HCT116 (cell line): ENCODE measurements at regions not wholly inside any gene's neighbourhood (a gene's known extent, or its start where the extent isn't known, plus 50 kb on each side); places are given as distances from the start of the nearest gene placed in this dataset.

Experiments used
- JUND ChIP-seq: IDR thresholded peaks from 2 replicates; pipeline ENCODE4 v1.6.1; 2012
- TF ChIP-seq, protein P1 (sequence below), 3 experiments: fragments of 200-600 bp in 1 of 3; sonication (generic) in 1 of 3; IDR thresholded peaks in 2 of 3; conservative IDR thresholded peaks in 1 of 3; 2 replicates each; pipeline ENCODE4 v1.5.1; 2012 to 2017; ENCODE audit warnings: low read depth in 2 of 3, low read length in 2 of 3, antibody characterized with exemption in 1 of 3, borderline replicate concordance in 1 of 3, control low read depth in 1 of 3, mild to moderate bottlenecking in 1 of 3, mixed read lengths in 1 of 3, mixed run types in 1 of 3, moderate library complexity in 1 of 3; ENCODE audit not compliant: insufficient read depth in 1 of 3

DNA sequence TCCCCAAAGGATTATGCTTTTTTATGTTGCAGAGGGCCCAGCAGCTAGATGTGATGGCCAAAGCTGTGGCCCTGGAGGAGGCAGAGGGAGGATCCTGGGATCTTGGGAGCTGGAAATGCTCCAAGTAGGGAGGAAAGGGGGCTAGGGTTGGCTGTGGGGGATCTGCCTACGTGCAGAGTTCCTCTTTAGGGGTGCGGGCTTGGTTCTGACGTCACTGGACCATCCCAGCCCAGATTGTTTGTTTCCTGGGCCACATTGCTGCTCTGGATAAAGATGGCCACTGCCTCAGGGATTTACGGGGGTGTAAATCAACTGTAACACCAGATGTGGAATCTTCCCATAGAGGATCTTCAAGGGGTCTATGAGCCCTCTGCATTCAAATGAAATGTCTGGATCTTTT lies 110.3 kb upstream of the SYT13 start:
- TF ChIP-seq, protein P1, sequence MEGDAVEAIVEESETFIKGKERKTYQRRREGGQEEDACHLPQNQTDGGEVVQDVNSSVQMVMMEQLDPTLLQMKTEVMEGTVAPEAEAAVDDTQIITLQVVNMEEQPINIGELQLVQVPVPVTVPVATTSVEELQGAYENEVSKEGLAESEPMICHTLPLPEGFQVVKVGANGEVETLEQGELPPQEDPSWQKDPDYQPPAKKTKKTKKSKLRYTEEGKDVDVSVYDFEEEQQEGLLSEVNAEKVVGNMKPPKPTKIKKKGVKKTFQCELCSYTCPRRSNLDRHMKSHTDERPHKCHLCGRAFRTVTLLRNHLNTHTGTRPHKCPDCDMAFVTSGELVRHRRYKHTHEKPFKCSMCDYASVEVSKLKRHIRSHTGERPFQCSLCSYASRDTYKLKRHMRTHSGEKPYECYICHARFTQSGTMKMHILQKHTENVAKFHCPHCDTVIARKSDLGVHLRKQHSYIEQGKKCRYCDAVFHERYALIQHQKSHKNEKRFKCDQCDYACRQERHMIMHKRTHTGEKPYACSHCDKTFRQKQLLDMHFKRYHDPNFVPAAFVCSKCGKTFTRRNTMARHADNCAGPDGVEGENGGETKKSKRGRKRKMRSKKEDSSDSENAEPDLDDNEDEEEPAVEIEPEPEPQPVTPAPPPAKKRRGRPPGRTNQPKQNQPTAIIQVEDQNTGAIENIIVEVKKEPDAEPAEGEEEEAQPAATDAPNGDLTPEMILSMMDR (IDR thresholded peaks at IDR 0.05 in 2 of 3, conservative IDR thresholded peaks at IDR 0.05 in 1 of 3; ENCODE audit: borderline replicate concordance in 1 of 3, insufficient read depth in 1 of 3, low read depth in 2 of 3, low read length in 2 of 3), result no peak
- no peak for TF ChIP-seq JUND
